ENCODE measurements at regions not wholly inside any gene's neighbourhood (a gene's known extent, or its start where the extent isn't known, plus 50 kb on each side); places are given as distances from the start of the nearest gene placed in this dataset.
A peak's percentile ranks its signal among the peaks of the same experiment; 100 is the strongest.

DNA sequence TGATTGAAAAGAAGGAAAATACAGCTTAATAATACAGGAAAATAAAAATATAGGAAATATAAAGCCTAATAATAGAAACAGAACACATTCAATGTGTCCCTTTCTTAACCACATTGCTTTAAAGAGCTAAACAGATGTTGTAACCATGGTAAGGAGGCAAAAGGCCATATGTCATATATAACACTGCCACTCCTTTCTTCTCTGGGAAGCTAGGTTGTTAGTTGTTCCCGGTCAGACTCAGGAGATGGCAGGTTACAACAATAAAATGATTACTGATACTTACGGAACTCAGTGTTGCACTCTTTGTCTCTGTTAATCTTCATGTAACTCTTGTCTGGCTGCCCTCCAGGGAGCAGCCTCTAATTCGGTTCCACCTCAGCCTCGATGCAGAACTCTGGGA, 134.7 kb upstream of the PGR start:
- Mint-ChIP-seq H3K4me1 (no peaks in the 10 kb centered on the region), H3K9me3 (peaks cover 0 to 4% (median 0%) of the 10 kb centered on the region in 7 donors), H3K27ac (peak overlapping the region in 1 of 7 donors; percentile 18), H3K4me3 (no peak overlapping the region), H3K36me3 (no peaks in the 10 kb centered on the region), H3K27me3 (ENCODE audit: low read depth in 3 of 3) (peaks cover 0 to 2% (median 1%) of the 10 kb centered on the region in 3 donors)
- intact Hi-C loops (cut with micrococcal nuclease), result no loop called here
- DNase-seq, result no peak
- no peaks in the 10 kb centered on the region for H3K27me3 ChIP-seq (ENCODE audit: control insufficient read depth in 2 of 2, insufficient read depth in 2 of 2, low read length in 2 of 2)
- H3K9ac ChIP-seq (ENCODE audit: insufficient read depth, low read length, poor library complexity, severe bottlenecking), result no peak overlapping the region
- no peaks in the 10 kb centered on the region for H3K79me2 ChIP-seq (ENCODE audit: insufficient read depth, low read length)
- H4K20me1 ChIP-seq (ENCODE audit: insufficient read depth, low read length), result no peaks in the 10 kb centered on the region
- no peaks in the 10 kb centered on the region for H3K4me1 ChIP-seq (ENCODE audit: control insufficient read depth in 1 of 2, insufficient read depth in 2 of 2, low read length in 2 of 2)
- no peaks in the 10 kb centered on the region for H3K36me3 ChIP-seq (replicated peaks in 1 of 2; ENCODE audit: control insufficient read depth in 1 of 2, insufficient read depth in 2 of 2, low read length in 2 of 2)
- H3K4me3 ChIP-seq (replicated peaks in 1 of 3; ENCODE audit: low read depth in 2 of 3, low read length in 3 of 3), result no peak overlapping the region
- no peak overlapping the region for H3K4me2 ChIP-seq (replicated peaks; ENCODE audit: extremely low read depth, low read length, poor library complexity, severe bottlenecking)
- TF ChIP-seq, protein P1, sequence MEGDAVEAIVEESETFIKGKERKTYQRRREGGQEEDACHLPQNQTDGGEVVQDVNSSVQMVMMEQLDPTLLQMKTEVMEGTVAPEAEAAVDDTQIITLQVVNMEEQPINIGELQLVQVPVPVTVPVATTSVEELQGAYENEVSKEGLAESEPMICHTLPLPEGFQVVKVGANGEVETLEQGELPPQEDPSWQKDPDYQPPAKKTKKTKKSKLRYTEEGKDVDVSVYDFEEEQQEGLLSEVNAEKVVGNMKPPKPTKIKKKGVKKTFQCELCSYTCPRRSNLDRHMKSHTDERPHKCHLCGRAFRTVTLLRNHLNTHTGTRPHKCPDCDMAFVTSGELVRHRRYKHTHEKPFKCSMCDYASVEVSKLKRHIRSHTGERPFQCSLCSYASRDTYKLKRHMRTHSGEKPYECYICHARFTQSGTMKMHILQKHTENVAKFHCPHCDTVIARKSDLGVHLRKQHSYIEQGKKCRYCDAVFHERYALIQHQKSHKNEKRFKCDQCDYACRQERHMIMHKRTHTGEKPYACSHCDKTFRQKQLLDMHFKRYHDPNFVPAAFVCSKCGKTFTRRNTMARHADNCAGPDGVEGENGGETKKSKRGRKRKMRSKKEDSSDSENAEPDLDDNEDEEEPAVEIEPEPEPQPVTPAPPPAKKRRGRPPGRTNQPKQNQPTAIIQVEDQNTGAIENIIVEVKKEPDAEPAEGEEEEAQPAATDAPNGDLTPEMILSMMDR (IDR thresholded peaks at IDR 0.05), result no peak
- H3K9me3 ChIP-seq (replicated peaks in 1 of 2; ENCODE audit: control insufficient read depth in 1 of 2, insufficient read depth in 1 of 2, low read length in 2 of 2), result peaks cover 0 to 3% of the 10 kb centered on the region in 2 donors
- no peak overlapping the region for H3K27ac ChIP-seq (ENCODE audit: low read depth in 1 of 2, low read length in 2 of 2)
- WGBS (ENCODE audit: insufficient coverage), result 58% methylated on average over 2 of the region's 4 CpGs
- no peak overlapping the region for H2AFZ ChIP-seq (ENCODE audit: insufficient read depth, low read depth, low read length, poor library complexity, severe bottlenecking)

DNA sequence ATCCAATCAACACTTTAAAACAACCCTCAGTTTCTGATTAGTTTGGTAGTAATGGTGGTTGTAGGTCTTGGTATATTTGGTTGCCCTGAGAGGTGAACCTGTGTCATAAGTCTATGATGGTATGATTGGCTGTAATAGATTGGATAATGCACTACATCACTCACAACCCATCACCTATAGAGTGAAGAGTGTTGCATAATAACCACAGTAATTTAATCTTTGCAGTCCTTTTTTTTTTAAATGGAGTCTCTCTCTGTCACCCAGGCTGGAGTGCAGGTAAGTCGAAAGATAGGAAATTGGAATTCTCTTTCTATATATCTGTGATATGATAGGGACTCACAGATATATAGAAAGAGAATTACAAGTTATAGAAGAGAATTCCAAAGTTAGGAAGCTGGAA, 133.4 kb upstream of the PGR start:
- TF ChIP-seq, protein P1 (IDR thresholded peaks at IDR 0.05), result no peak
- Histone ChIP-seq H3K9ac (ENCODE audit: insufficient read depth, low read length, poor library complexity, severe bottlenecking) (no peak overlapping the region), H3K4me2 (replicated peaks; ENCODE audit: extremely low read depth, low read length, poor library complexity, severe bottlenecking) (no peak overlapping the region), H2AFZ (ENCODE audit: insufficient read depth, low read depth, low read length, poor library complexity, severe bottlenecking) (no peak overlapping the region), H3K4me3 (replicated peaks in 1 of 3; ENCODE audit: low read depth in 2 of 3, low read length in 3 of 3) (no peak overlapping the region), H3K36me3 (replicated peaks in 1 of 2; ENCODE audit: control insufficient read depth in 1 of 2, insufficient read depth in 2 of 2, low read length in 2 of 2) (no peaks in the 10 kb centered on the region), H3K79me2 (ENCODE audit: insufficient read depth, low read length) (no peaks in the 10 kb centered on the region), H4K20me1 (ENCODE audit: insufficient read depth, low read length) (no peaks in the 10 kb centered on the region), H3K9me3 (replicated peaks in 1 of 2; ENCODE audit: control insufficient read depth in 1 of 2, insufficient read depth in 1 of 2, low read length in 2 of 2) (no peaks in the 10 kb centered on the region), H3K27ac (ENCODE audit: low read depth in 1 of 2, low read length in 2 of 2) (no peak overlapping the region), H3K4me1 (ENCODE audit: control insufficient read depth in 1 of 2, insufficient read depth in 2 of 2, low read length in 2 of 2) (no peaks in the 10 kb centered on the region), H3K27me3 (ENCODE audit: control insufficient read depth in 2 of 2, insufficient read depth in 2 of 2, low read length in 2 of 2) (no peaks in the 10 kb centered on the region)
- Mint-ChIP-seq H3K4me3 (no peak overlapping the region), H3K27me3 (ENCODE audit: low read depth in 3 of 3) (peaks cover 0 to 3% (median 1%) of the 10 kb centered on the region in 3 donors), H3K9me3 (peaks cover 0 to 4% (median 0%) of the 10 kb centered on the region in 7 donors), H3K36me3 (no peaks in the 10 kb centered on the region), H3K27ac (no peak overlapping the region), H3K4me1 (no peaks in the 10 kb centered on the region)
- no peak for DNase-seq
- no CpG with 5 or more reads among the region's 1 CpG for WGBS (ENCODE audit: insufficient coverage)
- intact Hi-C loops (cut with micrococcal nuclease), result no loop called here
